WTC11 (cell line): ENCODE measurements at regions not wholly inside any gene's neighbourhood (a gene's known extent, or its start where the extent isn't known, plus 50 kb on each side); places are given as distances from the start of the nearest gene placed in this dataset.

ENCODE experiments used
- ATAC-seq: fragments of 200-7000 bp; cut with Tn5 transposase; 2 replicates; pipeline ENCODE4 v1.10.0; 2021; ENCODE audit warnings: mild to moderate bottlenecking, moderate library complexity
- CTCF ChIA-PET: fragments of 300-600 bp; sonication (Branson Sonifier 250); formaldehyde crosslinking; loops from one replicate; lab custom pipeline; 2021; ENCODE audit warnings: antibody characterized with exemption; lab: Charles Lee
- POLR2A ChIA-PET: fragments of 350-600 bp; sonication (Branson Sonifier 250); formaldehyde crosslinking; loops from one replicate; lab custom pipeline; 2021; ENCODE audit warnings: antibody characterized with exemption; lab: Charles Lee
- DNase-seq: peaks from one replicate; pipeline ENCODE4 v3.0.0; 2021; ENCODE audit warnings: low spot score
- H3K27ac Mint-ChIP-seq: 2 replicates; pipeline ENCODE4 v1.8.0; 2021; ENCODE audit warnings: mixed read lengths
- H3K27me3 Mint-ChIP-seq: 2 replicates; pipeline ENCODE4 v1.8.0; 2021; ENCODE audit warnings: low read depth, mild to moderate bottlenecking, moderate library complexity, mixed read lengths
- H3K36me3 Mint-ChIP-seq: 2 replicates; pipeline ENCODE4 v1.8.0; 2021; ENCODE audit warnings: mixed read lengths
- H3K4me1 Mint-ChIP-seq: 2 replicates; pipeline ENCODE4 v1.8.0; 2022; ENCODE audit warnings: mixed read lengths
- H3K4me3 Mint-ChIP-seq: 2 replicates; pipeline ENCODE4 v1.8.0; 2021; ENCODE audit warnings: mild to moderate bottlenecking, moderate library complexity, mixed read lengths
- H3K9me3 Mint-ChIP-seq: 2 replicates; pipeline ENCODE4 v1.8.0; 2021; ENCODE audit warnings: mixed read lengths
- AFF4 ChIP-seq: sonication (generic); formaldehyde crosslinking; IDR thresholded peaks from 2 replicates; pipeline ENCODE4 v1.8.1; 2023; ENCODE audit warnings: mild to moderate bottlenecking, missing genetic modification reagents, borderline replicate concordance
- ELF4 ChIP-seq: sonication (generic); formaldehyde crosslinking; IDR thresholded peaks from 2 replicates; pipeline ENCODE4 v1.8.1; 2022; ENCODE audit warnings: low read depth, mild to moderate bottlenecking, moderate library complexity, missing genetic modification reagents
- EMX1 ChIP-seq: fragments of 250-450 bp; sonication (Bioruptor Pico); IDR thresholded peaks from 2 replicates; pipeline ENCODE4 v1.8.0; 2021; ENCODE audit warnings: mild to moderate bottlenecking
- ETV6 ChIP-seq: sonication (generic); formaldehyde crosslinking; IDR thresholded peaks from 2 replicates; pipeline ENCODE4 v1.8.1; 2022; ENCODE audit warnings: mild to moderate bottlenecking, missing genetic modification reagents
- FOXP1 ChIP-seq: sonication (generic); formaldehyde crosslinking; IDR thresholded peaks from 2 replicates; pipeline ENCODE4 v1.8.0; 2022; ENCODE audit warnings: missing genetic modification reagents, mild to moderate bottlenecking, moderate library complexity, borderline replicate concordance
- GTF2I ChIP-seq: fragments of 250-450 bp; sonication (Bioruptor Pico); conservative IDR thresholded peaks from 2 replicates; pipeline ENCODE4 v1.4.0; 2021; ENCODE audit warnings: mild to moderate bottlenecking
- HMGA2 ChIP-seq: fragments of 250-450 bp; sonication (Bioruptor Pico); IDR thresholded peaks from 2 replicates; pipeline ENCODE4 v1.4.0; 2021; ENCODE audit warnings: mild to moderate bottlenecking, moderate library complexity
- NFATC4 ChIP-seq: fragments of 250-450 bp; sonication (Bioruptor Pico); IDR thresholded peaks from 2 replicates; pipeline ENCODE4 v1.9.0; 2021; ENCODE audit warnings: mild to moderate bottlenecking
- NFE2L1 ChIP-seq: sonication (generic); formaldehyde crosslinking; IDR thresholded peaks from 2 replicates; pipeline ENCODE4 v1.8.1; 2023; ENCODE audit warnings: missing genetic modification reagents
- NFYB ChIP-seq: sonication (generic); formaldehyde crosslinking; conservative IDR thresholded peaks from 2 replicates; pipeline ENCODE4 v1.8.0; 2022; ENCODE audit warnings: low read depth, missing genetic modification reagents
- PRRX2 ChIP-seq: fragments of 250-450 bp; sonication (Bioruptor Pico); IDR thresholded peaks from 2 replicates; pipeline ENCODE4 v1.8.0; 2021; ENCODE audit warnings: mild to moderate bottlenecking
- TCF7 ChIP-seq: sonication (generic); formaldehyde crosslinking; IDR thresholded peaks from 2 replicates; pipeline ENCODE4 v1.8.0; 2022; ENCODE audit warnings: mild to moderate bottlenecking, low read depth, missing genetic modification reagents, moderate library complexity
- TEAD4 ChIP-seq: sonication (generic); formaldehyde crosslinking; IDR thresholded peaks from 2 replicates; pipeline ENCODE4 v1.8.0; 2022; ENCODE audit warnings: mild to moderate bottlenecking, missing genetic modification reagents
- ZBTB21 ChIP-seq: sonication (generic); formaldehyde crosslinking; IDR thresholded peaks from 2 replicates; pipeline ENCODE4 v1.8.1; 2023; ENCODE audit warnings: mild to moderate bottlenecking, missing genetic modification reagents, borderline replicate concordance
- ZNF396 ChIP-seq: fragments of 250-450 bp; sonication (Bioruptor Pico); IDR thresholded peaks from 2 replicates; pipeline ENCODE4 v1.8.0; 2021; ENCODE audit warnings: mild to moderate bottlenecking, moderate library complexity, borderline replicate concordance
- ZNF416 ChIP-seq: fragments of 250-450 bp; sonication (Bioruptor Pico); IDR thresholded peaks from 2 replicates; pipeline ENCODE4 v1.9.0; 2021; ENCODE audit warnings: mild to moderate bottlenecking, inconsistent platforms
- ZNF423 ChIP-seq: fragments of 250-450 bp; sonication (Bioruptor Pico); IDR thresholded peaks from 2 replicates; pipeline ENCODE4 v2.1.2; 2022; ENCODE audit warnings: mild to moderate bottlenecking, moderate library complexity
- ZNF512 ChIP-seq: sonication (generic); formaldehyde crosslinking; IDR thresholded peaks from 2 replicates; pipeline ENCODE4 v1.8.1; 2022; ENCODE audit warnings: missing genetic modification reagents, borderline replicate concordance
- ZNF671 ChIP-seq: fragments of 250-450 bp; sonication (Bioruptor Pico); IDR thresholded peaks from 2 replicates; pipeline ENCODE4 v1.8.0; 2021; ENCODE audit warnings: mild to moderate bottlenecking
- TF ChIP-seq, protein P1 (sequence below): sonication (generic); formaldehyde crosslinking; IDR thresholded peaks from 2 replicates; pipeline ENCODE4 v1.8.1; 2023; ENCODE audit warnings: mild to moderate bottlenecking, missing genetic modification reagents, moderate library complexity
- TF ChIP-seq, protein P2 (sequence below): fragments of 250-450 bp; sonication (Bioruptor Pico); IDR thresholded peaks from 2 replicates; pipeline ENCODE4 v1.9.0; 2021; ENCODE audit warnings: mild to moderate bottlenecking, borderline replicate concordance

GRCh38 chr1:102724741-102725140 is 383.6 kb downstream of the COL11A1 start (continued):
- no peak for TF ChIP-seq ZNF416 (CRISPR knock-in tag)
- TF ChIP-seq, all 79 proteins: peak for 0

DNA sequence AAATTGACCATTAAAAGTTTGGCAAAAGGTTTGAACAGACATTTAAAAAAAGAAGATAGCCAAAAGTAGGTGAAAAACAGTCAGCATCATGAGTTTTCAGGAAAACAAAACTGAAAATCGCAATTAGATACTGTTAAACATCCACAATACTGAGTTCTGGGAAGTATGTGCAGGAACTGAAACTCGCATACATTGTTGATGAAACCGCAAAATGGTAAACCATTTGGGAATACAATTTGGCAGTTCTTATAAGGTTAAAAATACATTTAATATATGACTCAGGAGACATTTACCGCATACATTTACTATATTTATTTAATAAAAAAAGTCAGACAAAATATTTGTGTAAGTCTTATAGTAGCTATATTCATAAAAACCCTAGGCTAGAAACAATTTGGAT is 393.2 kb downstream of the COL11A1 start:
- H3K4me3 Mint-ChIP-seq, result no peak overlapping the region
- no peaks in the 10 kb centered on the region for H3K9me3 Mint-ChIP-seq
- CTCF ChIA-PET, result no interaction called here
- ATAC-seq (no peak), DNase-seq (no peak)
- POLR2A ChIA-PET, result no interaction called here
- H3K27ac Mint-ChIP-seq, result no peak overlapping the region
- H3K4me1 Mint-ChIP-seq, result no peaks in the 10 kb centered on the region
- H3K36me3 Mint-ChIP-seq, result no peaks in the 10 kb centered on the region
- H3K27me3 Mint-ChIP-seq, result no peaks in the 10 kb centered on the region
- TF ChIP-seq ZNF512 (CRISPR knock-in tag) (no peak), FOXP1 (CRISPR knock-in tag) (no peak), GTF2I (CRISPR knock-in tag) (no peak), EMX1 (CRISPR knock-in tag) (no peak), NFATC4 (no peak), PRRX2 (no peak), TEAD4 (no peak), ELF4 (CRISPR knock-in tag) (no peak), AFF4 (CRISPR knock-in tag) (no peak), TCF7 (CRISPR knock-in tag) (no peak), NFE2L1 (CRISPR knock-in tag) (no peak), ZBTB21 (CRISPR knock-in tag) (no peak), HMGA2 (CRISPR knock-in tag) (no peak), ZNF423 (CRISPR knock-in tag) (no peak), ZNF396 (CRISPR knock-in tag) (no peak), ETV6 (no peak), ZNF416 (CRISPR knock-in tag) (no peak), ZNF671 (CRISPR knock-in tag) (no peak)
- TF ChIP-seq, protein P1, sequence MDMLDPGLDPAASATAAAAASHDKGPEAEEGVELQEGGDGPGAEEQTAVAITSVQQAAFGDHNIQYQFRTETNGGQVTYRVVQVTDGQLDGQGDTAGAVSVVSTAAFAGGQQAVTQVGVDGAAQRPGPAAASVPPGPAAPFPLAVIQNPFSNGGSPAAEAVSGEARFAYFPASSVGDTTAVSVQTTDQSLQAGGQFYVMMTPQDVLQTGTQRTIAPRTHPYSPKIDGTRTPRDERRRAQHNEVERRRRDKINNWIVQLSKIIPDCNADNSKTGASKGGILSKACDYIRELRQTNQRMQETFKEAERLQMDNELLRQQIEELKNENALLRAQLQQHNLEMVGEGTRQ, result no peak

DNA sequence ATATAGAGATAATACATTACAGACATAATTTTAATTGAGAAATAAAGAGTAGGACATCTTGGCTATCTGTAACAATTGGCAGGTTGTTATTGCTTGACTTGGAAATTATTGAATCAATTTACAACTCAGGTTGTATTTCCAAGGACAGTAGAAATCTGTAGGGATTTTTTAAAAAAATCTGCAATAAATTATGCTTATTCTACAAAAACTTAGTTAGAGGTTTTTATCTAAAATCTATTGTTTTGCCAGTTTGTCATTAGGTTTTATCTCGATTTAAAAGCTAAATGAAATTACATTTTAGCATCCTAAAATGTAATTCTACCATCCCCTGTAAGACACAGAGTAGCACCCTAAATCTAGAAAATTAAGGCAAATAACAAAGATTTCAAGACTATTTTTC is 408.8 kb downstream of the COL11A1 start:
- H3K4me3 Mint-ChIP-seq, result no peak overlapping the region

More for the DNA sequence above, 408.8 kb downstream of the COL11A1 start:
- ChIA-PET CTCF (no interaction called here), POLR2A (no interaction called here)
- TF ChIP-seq, protein P2, sequence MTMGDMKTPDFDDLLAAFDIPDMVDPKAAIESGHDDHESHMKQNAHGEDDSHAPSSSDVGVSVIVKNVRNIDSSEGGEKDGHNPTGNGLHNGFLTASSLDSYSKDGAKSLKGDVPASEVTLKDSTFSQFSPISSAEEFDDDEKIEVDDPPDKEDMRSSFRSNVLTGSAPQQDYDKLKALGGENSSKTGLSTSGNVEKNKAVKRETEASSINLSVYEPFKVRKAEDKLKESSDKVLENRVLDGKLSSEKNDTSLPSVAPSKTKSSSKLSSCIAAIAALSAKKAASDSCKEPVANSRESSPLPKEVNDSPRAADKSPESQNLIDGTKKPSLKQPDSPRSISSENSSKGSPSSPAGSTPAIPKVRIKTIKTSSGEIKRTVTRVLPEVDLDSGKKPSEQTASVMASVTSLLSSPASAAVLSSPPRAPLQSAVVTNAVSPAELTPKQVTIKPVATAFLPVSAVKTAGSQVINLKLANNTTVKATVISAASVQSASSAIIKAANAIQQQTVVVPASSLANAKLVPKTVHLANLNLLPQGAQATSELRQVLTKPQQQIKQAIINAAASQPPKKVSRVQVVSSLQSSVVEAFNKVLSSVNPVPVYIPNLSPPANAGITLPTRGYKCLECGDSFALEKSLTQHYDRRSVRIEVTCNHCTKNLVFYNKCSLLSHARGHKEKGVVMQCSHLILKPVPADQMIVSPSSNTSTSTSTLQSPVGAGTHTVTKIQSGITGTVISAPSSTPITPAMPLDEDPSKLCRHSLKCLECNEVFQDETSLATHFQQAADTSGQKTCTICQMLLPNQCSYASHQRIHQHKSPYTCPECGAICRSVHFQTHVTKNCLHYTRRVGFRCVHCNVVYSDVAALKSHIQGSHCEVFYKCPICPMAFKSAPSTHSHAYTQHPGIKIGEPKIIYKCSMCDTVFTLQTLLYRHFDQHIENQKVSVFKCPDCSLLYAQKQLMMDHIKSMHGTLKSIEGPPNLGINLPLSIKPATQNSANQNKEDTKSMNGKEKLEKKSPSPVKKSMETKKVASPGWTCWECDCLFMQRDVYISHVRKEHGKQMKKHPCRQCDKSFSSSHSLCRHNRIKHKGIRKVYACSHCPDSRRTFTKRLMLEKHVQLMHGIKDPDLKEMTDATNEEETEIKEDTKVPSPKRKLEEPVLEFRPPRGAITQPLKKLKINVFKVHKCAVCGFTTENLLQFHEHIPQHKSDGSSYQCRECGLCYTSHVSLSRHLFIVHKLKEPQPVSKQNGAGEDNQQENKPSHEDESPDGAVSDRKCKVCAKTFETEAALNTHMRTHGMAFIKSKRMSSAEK (CRISPR knock-in tag), result no peak
- TF ChIP-seq NFYB (CRISPR knock-in tag) (no peak), TEAD4 (no peak)
- no peak for ATAC-seq
- Mint-ChIP-seq H3K27ac (no peak overlapping the region), H3K36me3 (no peaks in the 10 kb centered on the region), H3K4me1 (peaks cover 9% of the 10 kb centered on the region), H3K27me3 (no peaks in the 10 kb centered on the region), H3K9me3 (peaks cover 9% of the 10 kb centered on the region)
- DNase-seq, result no peak
